ENCODE measurements at regions not wholly inside any gene's neighbourhood (a gene's known extent, or its start where the extent isn't known, plus 50 kb on each side); places are given as distances from the start of the nearest gene placed in this dataset.

GRCh38 chr4:180525523-180526077 is 1717.6 kb upstream of the TENM3 start:
- Mint-ChIP-seq H3K9me3 (ENCODE audit: unreplicated experiment) (no peaks in the 10 kb centered on the region), H3K4me3 (ENCODE audit: unreplicated experiment) (no peak overlapping the region), H3K4me1 (ENCODE audit: low read depth, unreplicated experiment) (no peaks in the 10 kb centered on the region), H3K36me3 (ENCODE audit: insufficient read depth, unreplicated experiment) (no peaks in the 10 kb centered on the region), H3K27me3 (ENCODE audit: insufficient read depth, unreplicated experiment) (no peaks in the 10 kb centered on the region), H3K27ac (ENCODE audit: unreplicated experiment) (no peak overlapping the region)
- CTCF ChIA-PET: no interaction called here
- H3K4me3 ChIP-seq (ENCODE audit: low read depth, low read length): no peak overlapping the region
- no peaks in the 10 kb centered on the region for H3K9me3 ChIP-seq
- no peaks in the 10 kb centered on the region for H3K36me3 ChIP-seq (ENCODE audit: control insufficient read depth, insufficient read depth, low read length)
- no peak for TF ChIP-seq CTCF (IDR thresholded peaks at IDR 0.05; ENCODE audit: insufficient read depth in 1 of 2, low read depth in 1 of 2, low read length in 1 of 2, severe bottlenecking in 1 of 2, unreplicated experiment in 1 of 2)
- H3K4me1 ChIP-seq: no peaks in the 10 kb centered on the region
- POLR2A ChIA-PET: no interaction called here
- no TSS peak for BruUV-seq (replicated peaks)
- no peak for DNase-seq
- intact Hi-C loops (cut with micrococcal nuclease; ENCODE audit: unreplicated experiment): no loop called here
- H3K27me3 ChIP-seq (replicated peaks; ENCODE audit: control insufficient read depth, insufficient read depth, low read length): no peaks in the 10 kb centered on the region

- Mint-ChIP-seq H3K27ac (ENCODE audit: unreplicated experiment) (no peak overlapping the region), H3K9me3 (ENCODE audit: unreplicated experiment) (no peaks in the 10 kb centered on the region), H3K36me3 (ENCODE audit: insufficient read depth, unreplicated experiment) (no peaks in the 10 kb centered on the region), H3K4me3 (ENCODE audit: unreplicated experiment) (no peak overlapping the region), H3K4me1 (ENCODE audit: low read depth, unreplicated experiment) (no peaks in the 10 kb centered on the region), H3K27me3 (ENCODE audit: insufficient read depth, unreplicated experiment) (no peaks in the 10 kb centered on the region)
- no peak overlapping the region for H3K4me3 ChIP-seq (ENCODE audit: low read depth, low read length)
- TF ChIP-seq CTCF (IDR thresholded peaks at IDR 0.05; ENCODE audit: insufficient read depth in 1 of 2, low read depth in 1 of 2, low read length in 1 of 2, severe bottlenecking in 1 of 2, unreplicated experiment in 1 of 2): no peak
- no peaks in the 10 kb centered on the region for H3K9me3 ChIP-seq
- ChIA-PET POLR2A (no interaction called here), CTCF (interaction anchor here (0.6 kb wide), 1 partner anchor 11 kb away, joined by 3 read pairs; no protein-coding TSS in a partner anchor)
- intact Hi-C loops (cut with micrococcal nuclease; ENCODE audit: unreplicated experiment): no loop called here
- H3K4me1 ChIP-seq: no peaks in the 10 kb centered on the region
- H3K27me3 ChIP-seq (replicated peaks; ENCODE audit: control insufficient read depth, insufficient read depth, low read length): no peaks in the 10 kb centered on the region
- DNase-seq: no peak
- BruUV-seq (replicated peaks): no TSS peak
- no peaks in the 10 kb centered on the region for H3K36me3 ChIP-seq (ENCODE audit: control insufficient read depth, insufficient read depth, low read length)
These were observed 1715.2 kb upstream of the TENM3 start for GRCh38 chr4:180528003-180528402.

DNA sequence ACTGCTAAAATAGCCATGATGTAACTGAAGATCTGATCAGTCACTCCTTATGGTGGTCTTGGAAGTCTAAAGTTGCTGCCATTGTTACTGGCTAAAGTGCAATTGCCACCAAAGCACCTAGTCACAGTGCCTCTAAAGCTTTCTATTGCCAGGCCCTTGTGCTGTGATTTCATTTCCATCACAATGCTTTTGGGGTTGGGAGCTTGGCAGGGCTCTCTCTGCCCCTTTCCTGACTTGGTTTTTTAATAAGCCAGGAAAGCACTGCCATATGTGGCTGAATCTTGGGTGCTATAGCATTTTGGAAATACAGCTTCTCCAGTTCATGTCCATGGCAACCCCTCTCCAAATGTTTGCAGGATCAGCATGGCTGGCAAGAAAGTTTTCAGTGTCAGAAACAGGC is 1712.4 kb upstream of the TENM3 start:
- H3K36me3 ChIP-seq (ENCODE audit: control insufficient read depth, insufficient read depth, low read length): no peaks in the 10 kb centered on the region
- H3K4me3 ChIP-seq (ENCODE audit: low read depth, low read length): no peak overlapping the region
- TF ChIP-seq CTCF (IDR thresholded peaks at IDR 0.05; ENCODE audit: insufficient read depth in 1 of 2, low read depth in 1 of 2, low read length in 1 of 2, severe bottlenecking in 1 of 2, unreplicated experiment in 1 of 2): no peak
- Mint-ChIP-seq H3K27ac (ENCODE audit: unreplicated experiment) (no peak overlapping the region), H3K4me3 (ENCODE audit: unreplicated experiment) (no peak overlapping the region), H3K36me3 (ENCODE audit: insufficient read depth, unreplicated experiment) (no peaks in the 10 kb centered on the region), H3K27me3 (ENCODE audit: insufficient read depth, unreplicated experiment) (no peaks in the 10 kb centered on the region), H3K4me1 (ENCODE audit: low read depth, unreplicated experiment) (no peaks in the 10 kb centered on the region), H3K9me3 (ENCODE audit: unreplicated experiment) (no peaks in the 10 kb centered on the region)
- ChIA-PET POLR2A (no interaction called here), CTCF (no interaction called here)
- no TSS peak for BruUV-seq (replicated peaks)
- no peak for DNase-seq
- H3K27me3 ChIP-seq (replicated peaks; ENCODE audit: control insufficient read depth, insufficient read depth, low read length): no peaks in the 10 kb centered on the region
- H3K9me3 ChIP-seq: no peaks in the 10 kb centered on the region
- intact Hi-C loops (cut with micrococcal nuclease; ENCODE audit: unreplicated experiment): no loop called here
- no peaks in the 10 kb centered on the region for H3K4me1 ChIP-seq

Measured in Caco-2 (cell line).